IPS DF 19.7 (cell line): ENCODE measurements at regions not wholly inside any gene's neighbourhood (a gene's known extent, or its start where the extent isn't known, plus 50 kb on each side); places are given as distances from the start of the nearest gene placed in this dataset.

Source experiments
- DNase-seq: peaks from one replicate; pipeline ENCODE4 v3.0.0-alpha.2; 2013; ENCODE audit warnings: low read depth, low spot score

DNA sequence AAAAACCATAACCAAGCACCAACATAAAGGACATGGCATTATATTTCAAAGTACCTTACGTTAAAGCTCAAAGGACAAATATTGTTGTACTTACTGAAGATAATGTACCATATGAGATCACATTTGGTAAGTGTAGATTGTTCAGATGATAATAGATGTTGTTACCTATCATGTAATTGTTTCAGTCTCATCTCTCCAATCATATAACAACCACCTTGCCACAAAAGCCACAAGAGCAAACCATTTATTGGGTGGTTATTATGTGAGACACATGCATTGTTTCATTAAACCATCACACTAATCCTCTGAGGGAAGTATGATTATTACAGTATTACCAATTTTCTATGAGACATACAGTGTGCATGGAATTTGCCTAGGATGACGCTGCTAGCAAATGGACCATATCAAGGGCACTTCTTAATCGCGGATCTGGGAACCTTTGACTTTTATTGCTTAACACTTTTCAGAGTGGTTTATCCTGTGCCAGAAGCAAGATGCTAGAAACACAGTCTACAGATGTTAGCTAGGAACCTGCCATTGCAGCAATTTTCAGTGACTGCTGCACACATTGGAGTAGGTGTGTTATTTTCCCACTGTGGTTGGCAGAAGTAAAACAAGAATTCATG, 149.8 kb upstream of the AKIRIN2 start:
- DNase-seq, result no peak

DNA sequence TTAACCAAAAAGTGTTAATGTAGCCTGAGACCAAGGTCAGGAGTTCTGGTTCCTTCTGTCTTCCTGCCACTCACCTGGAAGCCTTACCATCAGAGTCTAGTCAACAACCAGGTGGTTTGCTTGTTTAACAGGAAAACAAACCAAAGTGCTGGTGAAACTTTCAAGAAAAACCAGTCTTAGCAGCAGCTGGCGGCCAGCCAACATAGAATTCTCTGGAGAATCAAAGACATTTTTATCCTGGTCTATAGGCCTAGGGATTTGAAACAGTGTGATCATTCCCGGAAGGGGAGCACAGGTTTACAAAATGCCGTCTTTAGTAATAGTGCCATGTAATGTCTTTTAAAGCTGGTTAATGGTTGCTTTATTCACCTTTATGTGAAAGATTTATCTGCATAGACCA, 146.6 kb upstream of the AKIRIN2 start:
- DNase-seq, result no peak

DNA sequence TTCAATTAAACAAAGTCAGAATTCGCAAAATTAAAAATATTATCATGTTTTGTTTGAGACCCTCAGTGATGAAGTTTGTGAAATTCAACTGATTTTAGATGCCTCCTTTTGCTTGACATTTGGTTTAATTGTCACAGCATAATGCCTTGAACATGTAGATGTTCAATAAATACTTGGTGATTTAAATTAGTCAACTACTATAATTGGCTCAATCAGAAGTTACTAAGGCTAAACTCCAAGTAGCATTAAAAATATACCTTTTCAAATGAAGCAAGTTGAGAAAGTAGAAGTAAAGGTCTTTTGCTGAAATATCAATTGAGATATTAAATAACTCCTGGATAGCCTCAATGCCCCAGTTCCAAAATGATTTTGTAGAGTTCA, 145.8 kb upstream of the AKIRIN2 start:
- no peak for DNase-seq

DNA sequence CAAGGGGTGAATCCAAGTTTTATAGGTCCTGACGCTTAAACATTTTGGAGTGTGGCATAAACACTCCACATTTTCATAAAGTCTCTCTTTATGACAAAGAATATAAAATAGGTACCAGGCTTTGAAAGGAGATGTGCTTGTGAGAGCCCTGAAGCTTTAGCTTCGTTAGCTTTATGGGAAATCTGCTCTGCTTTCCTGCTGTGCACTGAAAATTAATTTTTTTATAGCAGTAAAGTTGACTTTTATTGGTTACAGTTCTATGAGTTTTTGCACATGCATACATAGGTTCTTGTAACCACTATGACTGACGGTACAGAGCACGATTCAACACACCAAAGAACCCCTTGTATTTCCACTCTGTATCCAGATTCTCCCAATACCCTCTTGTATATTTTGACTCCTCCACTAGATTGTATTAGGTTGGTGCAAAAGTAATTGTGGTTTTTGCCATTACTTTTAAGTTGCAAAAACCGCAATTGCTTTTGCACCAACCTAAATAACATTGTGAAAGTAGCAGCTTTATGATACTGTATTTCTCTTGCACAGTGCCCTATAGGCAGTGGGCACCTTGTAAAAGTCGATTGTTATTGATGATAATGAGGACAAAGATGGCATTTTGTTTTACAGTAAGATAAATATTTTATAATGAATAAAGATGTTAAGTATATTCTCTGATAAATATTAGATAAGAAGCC, 145.2 kb upstream of the AKIRIN2 start:
- no peak for DNase-seq

DNA sequence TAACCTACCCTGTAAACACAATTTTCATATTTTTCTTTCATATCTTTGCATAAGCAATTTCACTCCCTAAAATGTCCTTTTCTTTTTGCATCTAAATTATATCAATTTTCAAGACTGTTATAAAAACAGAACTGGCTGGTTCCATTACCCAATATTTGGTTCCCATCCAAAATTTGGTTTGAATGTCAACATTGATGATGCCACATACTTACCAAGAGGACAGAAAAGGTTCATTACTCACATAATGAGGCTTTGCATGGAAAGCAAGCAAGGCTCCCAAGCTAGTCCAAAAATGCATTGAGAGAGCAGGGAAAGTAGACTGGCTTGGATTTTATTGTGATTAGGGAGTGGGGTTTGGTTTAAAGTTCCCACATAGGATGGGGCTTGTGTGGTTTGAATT, 144.4 kb upstream of the AKIRIN2 start:
- DNase-seq, result no peak

DNA sequence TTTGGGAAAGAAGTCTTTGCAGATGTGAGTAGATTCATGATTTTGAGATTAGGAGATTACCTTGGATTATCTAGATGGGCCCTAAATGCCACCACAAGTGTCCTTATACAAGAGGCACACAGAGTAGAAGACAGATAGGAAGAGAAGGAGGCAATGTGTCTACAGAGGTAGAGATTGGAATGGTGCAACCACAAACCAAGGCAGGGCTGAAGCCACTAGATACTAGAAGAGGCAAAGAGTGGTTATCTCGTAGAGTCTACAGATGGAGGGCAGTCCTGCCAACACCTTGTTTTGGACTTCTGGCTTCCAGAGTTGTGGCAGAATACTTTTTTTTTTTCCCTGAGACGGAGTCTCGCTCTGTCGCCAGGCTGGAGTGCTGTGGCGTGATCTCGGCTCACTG, 138.3 kb upstream of the AKIRIN2 start:
- DNase-seq, result no peak

DNA sequence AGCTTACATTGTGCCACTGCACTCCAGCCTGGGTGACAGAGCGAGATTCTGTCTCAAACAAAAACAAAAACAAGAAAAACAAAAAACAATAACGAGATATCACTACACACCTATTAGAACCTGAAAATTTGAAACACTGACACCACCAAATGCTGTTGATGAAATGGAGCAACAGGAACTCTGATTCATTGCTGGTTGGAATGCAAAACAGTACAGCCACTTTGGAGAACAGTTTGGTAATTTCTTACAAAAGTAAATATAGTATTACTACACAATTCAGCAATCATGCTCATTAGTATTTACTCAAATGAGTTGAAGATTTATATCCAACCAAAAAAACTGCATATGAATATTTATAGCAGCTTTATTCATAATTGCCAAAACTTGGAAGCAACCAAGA, 135.8 kb upstream of the AKIRIN2 start:
- DNase-seq, result no peak

DNA sequence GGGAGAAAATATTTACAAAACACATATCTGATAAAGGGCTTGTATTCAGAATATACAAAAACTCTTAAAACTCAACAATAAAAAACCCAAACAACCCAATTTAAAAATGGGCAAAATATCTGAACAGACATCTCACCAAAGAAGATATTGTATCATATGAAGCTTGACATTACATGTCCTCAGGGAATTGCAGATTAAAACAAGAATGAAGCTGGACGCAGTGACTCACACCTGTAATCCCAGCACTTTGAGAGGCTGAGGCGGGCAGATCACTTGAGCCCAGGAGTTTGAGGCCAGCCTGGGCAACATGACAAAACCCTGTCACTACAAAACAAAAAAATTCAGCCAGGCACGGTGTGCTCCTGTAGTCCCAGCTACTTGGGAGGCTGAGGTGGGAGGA, 135.4 kb upstream of the AKIRIN2 start:
- no peak for DNase-seq

DNA sequence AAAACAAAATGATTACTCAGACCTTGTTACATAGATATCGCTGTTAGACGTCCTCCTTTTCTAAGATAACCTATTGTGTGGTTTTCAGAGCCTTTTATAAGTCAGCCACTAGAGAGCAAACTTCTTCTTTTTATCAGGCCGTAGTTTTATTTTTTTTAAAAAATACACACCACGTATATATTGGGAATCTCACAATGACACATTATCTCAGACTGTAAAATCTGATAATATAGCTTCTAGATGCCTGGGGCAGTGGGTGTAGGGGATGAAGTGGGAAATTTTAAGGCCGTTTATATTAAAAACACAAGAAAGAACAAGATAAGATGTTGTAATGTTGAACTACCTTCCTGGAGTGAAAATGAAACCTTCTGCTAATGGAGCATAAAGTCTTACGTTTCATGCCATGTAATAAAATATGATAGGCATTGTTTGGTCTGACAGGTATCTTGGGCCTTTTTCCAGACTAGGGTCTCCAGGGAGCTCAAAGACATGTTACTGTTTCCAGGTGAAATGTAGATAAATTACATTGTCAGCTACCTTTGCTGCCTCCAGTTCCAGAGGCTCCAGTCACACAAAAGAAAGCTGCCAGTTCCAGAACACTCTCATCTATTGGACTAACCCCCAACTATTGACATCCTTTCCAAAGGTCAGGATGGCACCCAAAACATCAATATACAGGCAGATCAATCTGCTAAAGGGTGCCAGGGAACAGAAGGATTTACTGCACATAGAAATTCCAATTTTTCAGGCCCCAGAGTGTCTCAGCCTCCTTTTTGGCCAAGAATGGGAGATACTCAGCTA, 130.2 kb upstream of the AKIRIN2 start:
- DNase-seq, result no peak

DNA sequence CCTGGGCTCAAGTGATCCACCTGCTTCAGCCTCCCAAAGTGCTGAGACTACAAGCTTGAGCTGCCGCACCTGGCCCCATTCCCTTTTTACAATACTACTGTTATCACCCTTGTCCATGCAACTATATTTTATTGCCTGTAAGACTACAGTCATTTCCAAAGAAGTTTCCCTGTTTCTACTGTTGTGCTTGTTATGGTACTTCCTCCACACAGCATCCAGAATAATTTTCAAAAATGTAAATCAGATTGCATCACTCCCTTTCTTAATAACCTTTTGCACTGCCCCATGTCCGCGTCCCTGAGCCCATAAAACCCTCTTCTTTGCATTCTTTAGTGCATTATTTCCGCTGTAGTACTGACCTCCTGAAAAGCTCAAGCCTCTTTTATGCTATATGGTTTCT, 128.9 kb upstream of the AKIRIN2 start:
- DNase-seq, result no peak

DNA sequence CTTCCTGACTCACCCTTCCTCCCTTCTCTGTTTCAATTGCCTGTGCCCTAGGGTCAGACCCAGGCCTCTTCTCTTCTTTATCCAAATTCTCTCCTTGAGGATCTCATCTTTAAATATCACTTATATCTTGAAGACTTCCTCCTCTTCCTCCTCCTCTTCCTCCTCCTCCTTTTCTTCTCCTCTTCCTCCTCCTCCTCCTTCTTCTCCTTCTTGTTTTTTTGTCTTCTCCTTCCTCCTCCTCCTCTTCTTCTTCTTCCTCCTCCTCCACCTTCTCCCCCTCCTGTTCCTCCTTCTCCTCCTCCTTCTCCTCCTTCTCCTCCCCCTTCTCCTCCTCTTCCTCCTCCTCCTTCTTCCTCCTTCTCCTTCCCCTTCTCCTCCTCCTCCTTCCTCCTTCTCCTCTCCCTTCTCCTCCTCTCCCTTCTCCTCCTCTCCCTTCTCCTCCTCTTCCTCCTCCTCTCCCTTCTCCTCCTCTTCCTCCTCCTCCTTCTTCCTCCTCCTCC, 127.6 kb upstream of the AKIRIN2 start:
- DNase-seq, result no peak

DNA sequence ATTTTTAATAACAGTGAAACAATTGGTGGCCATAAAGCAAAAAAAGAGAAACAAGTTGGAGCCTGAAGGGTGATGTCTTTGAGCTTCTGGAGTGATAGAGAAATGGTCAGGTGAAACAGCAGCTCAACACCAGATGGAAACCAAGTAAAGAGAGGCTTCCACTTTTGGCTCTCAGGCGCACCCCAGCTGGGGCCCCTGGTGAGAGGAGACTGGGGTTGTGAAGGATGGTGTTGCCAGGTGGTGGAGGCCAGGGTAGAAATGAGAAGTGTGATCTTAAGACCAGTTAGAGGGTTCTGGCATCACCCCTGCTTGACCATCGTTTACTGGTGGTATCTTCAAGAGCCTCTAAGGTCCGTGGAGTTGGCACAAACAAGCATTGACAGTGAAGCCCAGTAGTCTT, 126.0 kb upstream of the AKIRIN2 start:
- no peak for DNase-seq

DNA sequence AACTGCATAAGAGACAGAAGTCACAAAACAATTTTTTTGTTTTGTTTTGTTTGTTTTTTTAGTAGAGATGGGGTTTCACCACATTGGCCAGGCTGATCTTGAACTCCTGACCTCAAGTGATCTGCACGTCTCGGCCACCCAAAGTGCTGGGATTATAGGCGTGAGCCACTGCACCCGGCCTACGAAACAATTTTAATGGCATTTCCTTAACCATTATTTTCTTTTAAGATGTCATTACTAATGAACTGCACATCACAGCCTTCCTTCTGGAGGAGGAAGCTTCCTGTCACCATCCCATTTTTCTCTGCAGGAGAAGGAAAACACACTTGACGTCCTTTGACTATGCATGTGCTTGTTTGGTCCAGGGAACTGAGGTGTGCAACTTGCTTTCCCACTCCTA, 125.3 kb upstream of the AKIRIN2 start:
- no peak for DNase-seq

DNA sequence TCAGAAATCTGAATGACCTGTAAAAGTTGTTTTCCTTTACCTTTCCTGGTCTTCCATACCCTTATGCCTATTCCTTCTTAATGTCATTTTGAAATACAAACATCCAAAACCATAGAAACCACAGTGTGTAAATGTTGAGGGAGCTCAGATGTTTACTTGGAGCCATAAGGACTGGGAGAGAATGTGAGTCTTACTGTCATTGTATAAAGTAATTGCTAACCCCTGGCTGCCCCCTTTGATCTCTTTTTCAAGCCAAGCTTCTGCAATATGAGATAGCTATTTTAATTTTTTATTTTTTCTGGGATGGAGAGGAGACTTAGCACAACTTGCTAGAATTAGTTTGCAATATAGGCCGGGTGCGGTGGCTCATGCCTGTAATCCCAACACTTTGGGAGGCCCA, 124.4 kb upstream of the AKIRIN2 start:
- DNase-seq, result no peak

DNA sequence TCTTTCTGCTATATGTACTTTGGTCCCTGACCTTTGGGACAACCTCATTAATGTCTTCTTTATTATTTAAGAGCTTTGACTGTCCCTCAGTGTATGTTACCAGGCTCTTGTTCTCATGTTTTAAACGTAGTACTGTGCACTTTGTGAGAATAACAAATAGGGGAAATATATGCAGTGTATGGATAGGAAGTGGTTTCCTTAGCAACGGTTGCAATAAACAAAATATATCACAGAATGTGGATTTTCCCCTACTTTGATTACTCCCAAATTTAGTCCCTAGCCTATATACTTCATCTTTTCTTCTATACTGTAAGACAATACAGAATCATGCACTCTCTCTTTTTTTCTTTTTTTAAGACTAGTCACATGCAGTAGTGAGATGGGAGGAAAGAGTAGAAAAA, 123.8 kb upstream of the AKIRIN2 start:
- no peak for DNase-seq

DNA sequence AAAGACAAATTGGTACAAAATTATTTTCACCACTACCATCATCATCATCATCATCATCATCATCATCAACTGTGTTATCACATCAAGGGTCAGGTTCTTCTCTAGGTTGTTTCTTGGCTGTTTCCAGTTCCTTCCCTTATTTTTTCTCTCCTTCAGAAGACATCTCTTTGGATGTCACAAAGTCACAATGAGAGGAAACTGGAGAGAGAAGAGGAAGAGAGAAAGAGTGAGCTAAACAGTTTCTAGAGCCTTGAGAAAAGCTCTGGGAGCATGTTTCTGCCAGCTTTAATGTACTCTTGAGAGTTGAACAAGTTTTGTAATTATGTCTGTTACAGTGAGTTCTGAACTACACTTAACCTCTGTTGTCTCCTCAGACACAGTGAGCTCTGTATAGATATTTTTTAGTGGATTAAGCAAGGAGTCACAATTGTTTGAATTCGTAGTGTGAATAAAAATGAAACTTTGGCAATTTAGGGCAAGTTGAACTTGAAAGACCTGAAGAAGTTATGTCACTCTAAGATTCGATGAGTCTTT, 123.0 kb upstream of the AKIRIN2 start:
- DNase-seq, result no peak

DNA sequence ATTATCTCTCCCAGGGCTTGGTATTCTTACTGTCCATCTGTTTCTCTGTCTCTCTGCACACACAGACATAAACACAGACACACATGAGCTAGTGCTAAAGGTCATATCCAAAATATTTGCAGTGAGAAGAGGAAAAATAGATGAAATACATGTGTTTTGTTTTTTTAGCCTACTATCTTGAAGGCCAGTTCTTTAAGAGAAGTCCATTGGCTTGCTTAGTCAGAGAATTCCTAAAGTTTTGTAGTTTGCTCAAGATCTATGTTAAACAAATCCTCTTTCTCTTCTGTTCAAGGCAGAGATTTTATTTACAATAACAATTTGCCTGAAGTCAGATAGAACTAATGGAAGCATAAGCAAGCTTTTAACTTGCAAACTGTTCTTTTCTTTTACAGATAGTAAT, 120.0 kb upstream of the AKIRIN2 start:
- DNase-seq, result no peak

DNA sequence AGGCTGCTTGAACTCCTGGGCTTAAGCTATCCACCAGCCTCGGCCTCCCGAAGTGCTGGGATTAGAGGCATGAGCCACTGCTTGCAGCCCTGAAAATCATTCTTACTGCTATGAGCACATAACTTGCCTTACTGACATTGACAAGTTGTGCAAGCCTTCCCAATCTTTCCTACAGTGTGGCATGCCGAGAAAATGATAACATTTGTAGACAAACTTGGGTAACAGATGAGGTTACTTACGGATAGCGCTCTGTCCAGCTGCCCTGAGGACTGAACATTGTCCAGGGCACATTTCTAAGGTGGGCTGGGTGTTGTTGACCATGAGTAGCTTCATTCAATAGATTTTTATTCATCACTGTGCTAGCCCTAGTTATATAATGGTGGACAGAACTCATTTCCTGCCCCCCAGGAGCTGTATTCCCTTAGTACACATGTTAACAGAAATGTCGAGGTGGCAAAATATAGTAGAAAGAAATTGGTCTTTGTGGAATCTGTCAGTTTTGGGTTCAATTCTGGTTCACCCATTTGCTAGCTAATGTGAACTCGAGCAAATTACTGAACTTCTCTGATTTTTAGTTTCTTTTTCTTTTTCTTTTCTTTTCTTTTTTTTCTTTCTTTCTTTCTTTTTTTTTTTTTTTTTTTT, 118.4 kb upstream of the AKIRIN2 start:
- no peak for DNase-seq

DNA sequence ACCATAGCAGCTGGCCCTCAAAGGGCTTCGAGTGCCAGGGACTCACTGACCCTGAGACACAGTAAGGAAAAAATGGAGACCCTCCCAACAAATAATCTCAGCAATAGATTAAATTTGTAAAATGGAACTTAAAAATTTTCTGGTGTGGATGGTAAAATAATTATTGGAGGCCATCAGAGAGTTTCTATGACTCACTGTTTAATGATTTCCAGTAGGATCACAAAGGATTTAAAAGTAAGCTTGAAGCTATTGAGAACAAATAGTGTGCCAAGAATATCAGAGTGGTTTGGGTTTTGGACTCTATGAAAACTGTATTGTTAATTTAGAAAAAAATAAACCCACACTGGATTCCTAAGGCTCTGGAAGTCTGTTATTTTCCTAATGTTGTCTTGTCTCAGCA, 115.2 kb upstream of the AKIRIN2 start:
- no peak for DNase-seq

DNA sequence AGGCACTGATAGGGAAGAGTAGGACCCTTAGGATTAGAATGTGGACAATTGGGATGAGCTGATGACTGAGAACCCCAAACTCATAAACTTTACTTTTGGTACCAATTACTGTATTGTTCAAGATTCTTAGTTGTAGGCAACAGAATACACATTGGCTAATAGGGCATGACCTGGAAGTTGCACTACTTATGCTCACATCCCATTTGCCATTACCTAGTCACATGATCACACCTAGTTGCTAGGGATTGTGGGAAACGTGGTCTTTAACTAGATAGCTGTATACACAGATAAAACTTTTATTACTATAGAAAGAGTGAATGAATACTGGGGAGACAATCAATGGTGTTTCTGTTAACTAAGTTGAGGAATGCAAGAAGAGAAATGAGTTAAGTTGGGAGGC, 113.4 kb upstream of the AKIRIN2 start:
- DNase-seq, result no peak

DNA sequence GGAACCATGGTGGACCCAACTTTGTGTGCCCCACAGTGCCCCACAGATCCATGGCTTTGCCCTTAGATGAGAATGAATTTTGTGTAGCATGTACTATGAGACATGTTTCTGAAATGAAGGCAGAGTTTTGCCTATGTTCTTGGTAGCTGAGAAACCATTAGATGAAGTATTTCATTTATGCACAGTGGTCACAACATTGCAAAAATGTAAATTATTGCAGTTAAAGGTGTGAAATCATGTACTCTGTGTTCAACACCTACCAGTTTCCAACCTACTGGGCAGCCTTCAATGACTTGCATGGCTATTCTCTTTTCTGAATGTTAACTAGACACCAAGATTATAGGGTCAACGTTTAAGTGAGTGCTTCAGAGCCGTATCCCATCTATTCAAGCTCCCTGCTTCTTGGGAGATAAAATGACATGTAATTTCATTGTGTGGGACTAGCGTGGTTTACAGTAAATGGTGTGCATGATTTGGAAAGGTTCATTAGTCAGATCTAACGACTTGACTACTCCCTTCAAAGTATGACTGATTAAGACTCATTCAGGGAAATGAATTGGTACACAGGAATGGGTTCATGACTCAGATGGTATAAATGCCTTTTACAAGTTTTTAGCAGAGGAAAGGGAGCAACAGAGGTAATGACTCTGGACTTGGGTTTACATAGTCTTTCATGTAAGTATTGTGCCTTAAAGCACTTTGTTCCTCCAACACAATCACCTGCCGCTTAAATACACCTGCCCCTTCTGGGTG, 106.1 kb upstream of the AKIRIN2 start:
- no peak for DNase-seq
